ENCODE measurements at regions not wholly inside any gene's neighbourhood (a gene's known extent, or its start where the extent isn't known, plus 50 kb on each side); places are given as distances from the start of the nearest gene placed in this dataset.

DNA sequence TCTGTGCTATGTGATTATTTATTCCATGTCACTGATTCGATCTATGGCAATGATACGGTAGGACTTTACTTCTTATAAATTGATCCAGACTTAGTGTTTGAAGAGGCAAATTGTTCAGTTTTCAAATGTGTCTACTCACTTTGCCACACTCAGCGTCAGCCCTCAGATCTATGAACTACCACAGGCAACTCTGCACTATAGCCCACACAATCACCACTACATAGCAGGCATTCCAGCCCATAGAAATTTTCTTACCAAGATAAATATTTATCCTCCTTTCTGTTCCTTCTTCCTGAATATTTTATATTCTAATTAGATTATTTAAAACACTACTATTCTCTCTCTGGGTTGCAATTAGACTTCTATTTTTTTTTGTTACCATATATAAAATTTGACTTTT, 776.1 kb downstream of the BRINP3 start:
- TF ChIP-seq POLR2A (IDR thresholded peaks at IDR 0.05) (no peak), POLR2AphosphoS5 (IDR thresholded peaks at IDR 0.05) (no peak)
- TF ChIP-seq, protein P1, sequence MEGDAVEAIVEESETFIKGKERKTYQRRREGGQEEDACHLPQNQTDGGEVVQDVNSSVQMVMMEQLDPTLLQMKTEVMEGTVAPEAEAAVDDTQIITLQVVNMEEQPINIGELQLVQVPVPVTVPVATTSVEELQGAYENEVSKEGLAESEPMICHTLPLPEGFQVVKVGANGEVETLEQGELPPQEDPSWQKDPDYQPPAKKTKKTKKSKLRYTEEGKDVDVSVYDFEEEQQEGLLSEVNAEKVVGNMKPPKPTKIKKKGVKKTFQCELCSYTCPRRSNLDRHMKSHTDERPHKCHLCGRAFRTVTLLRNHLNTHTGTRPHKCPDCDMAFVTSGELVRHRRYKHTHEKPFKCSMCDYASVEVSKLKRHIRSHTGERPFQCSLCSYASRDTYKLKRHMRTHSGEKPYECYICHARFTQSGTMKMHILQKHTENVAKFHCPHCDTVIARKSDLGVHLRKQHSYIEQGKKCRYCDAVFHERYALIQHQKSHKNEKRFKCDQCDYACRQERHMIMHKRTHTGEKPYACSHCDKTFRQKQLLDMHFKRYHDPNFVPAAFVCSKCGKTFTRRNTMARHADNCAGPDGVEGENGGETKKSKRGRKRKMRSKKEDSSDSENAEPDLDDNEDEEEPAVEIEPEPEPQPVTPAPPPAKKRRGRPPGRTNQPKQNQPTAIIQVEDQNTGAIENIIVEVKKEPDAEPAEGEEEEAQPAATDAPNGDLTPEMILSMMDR (IDR thresholded peaks at IDR 0.05 in 8 of 11, conservative IDR thresholded peaks at IDR 0.05 in 3 of 11), result no peak
